ENCODE measurements at regions not wholly inside any gene's neighbourhood (a gene's known extent, or its start where the extent isn't known, plus 50 kb on each side); places are given as distances from the start of the nearest gene placed in this dataset.

- no peak for DNase-seq
Observed at GRCh38 chr6:55696501-55696900, 117.5 kb upstream of the HMGCLL1 start.

DNA sequence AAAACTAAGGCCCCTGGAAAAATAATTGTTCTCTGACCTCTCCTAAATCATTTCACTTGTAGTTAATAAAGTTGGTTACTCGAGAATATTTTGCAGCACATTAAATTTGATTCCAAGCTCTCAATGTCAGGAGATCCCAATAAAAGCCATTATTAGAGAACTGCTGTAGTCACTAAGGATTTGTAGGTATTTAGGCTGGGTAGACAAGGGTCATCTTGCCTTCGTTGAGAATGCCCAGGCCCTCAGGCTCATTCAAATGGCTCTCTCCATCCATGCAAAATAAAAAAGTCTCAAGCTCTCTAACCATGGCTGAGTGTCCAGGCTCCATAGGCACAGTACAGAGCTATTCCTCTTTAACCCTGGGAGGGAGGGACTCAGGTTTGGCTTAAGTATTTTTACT is 117.0 kb upstream of the HMGCLL1 start:
- no peak for DNase-seq

DNA sequence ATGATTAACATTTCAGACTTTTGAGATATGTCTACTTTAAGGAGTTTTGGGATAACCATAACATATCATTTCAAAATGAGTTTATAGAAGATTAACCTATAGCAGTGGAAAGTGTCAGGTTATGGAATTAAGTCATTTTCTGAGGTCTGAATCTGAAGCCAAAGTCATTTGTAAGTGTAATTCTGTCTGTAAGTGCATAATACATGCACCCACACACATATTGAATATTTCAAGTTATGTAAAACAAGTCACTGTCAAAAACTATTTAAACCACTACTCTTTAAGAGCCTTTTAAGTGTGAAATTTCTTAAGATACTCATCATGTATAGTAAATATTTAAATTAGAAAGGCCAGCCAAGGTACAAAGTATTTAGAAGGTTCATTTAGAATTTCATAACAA is 115.8 kb upstream of the HMGCLL1 start:
- no peak for DNase-seq

GRCh38 chr6:55694148-55694547 is 115.2 kb upstream of the HMGCLL1 start:
- DNase-seq: no peak

DNA sequence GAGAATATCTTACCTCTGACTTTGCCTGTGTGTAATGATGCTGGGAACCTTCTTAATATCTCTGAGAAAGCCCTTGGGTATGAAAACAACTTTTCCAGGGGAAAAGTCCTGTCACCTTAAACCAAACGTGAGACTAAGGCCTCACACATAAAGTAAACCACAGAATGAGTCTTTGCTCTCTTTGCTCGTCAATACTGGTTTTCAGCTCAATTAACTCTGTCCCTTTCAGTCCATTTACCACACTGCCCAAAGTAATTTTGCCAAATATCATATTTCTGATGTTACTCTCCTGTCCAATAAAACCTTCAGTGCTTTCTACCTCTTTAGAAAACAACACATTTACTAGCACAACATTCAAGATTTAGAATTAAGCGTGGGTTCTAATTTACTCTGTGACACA is 100.5 kb upstream of the HMGCLL1 start:
- no peak for DNase-seq

DNA sequence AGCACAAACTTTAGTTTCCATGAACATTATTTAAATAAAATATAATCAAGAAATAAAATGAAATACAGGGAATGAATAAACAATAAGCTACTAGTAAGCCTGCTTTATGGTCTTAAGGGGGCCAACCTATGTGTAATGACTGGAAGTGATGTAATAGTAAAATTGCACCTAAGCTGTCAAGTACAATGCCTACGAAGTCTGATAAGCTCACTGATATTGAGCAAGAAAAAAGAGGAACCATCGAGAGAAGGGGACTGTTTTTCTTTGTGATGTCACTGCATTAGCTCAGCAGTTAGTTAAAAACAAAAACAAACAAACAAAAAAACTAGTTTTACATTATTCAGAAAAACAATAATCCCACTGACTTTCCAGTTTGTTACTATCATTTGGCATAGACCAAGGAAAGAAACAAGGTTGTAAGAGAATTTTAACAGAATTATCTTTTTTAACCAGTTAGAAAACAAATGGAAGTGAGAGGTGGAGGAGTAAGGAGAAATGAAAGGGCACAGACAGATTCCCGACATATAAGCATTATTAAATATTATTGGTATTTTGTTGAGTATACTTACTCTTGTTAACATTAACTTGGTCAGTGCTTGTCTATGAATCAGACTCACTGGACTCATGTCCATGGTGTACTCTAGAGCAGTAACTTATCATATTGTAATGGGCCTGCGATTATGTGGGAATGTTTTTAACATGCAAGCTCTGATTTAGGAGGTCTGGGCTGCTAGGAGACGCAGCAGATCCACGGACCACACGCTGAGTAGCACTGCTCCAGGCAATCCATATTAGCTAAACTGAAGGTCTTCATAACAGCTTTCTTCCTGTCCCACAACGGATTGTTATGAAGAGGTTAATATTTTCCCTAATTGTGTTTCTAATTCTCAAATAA is 99.6 kb upstream of the HMGCLL1 start:
- no peak for DNase-seq

GRCh38 chr6:55676736-55677135 is 97.7 kb upstream of the HMGCLL1 start:
- no peak for DNase-seq

DNA sequence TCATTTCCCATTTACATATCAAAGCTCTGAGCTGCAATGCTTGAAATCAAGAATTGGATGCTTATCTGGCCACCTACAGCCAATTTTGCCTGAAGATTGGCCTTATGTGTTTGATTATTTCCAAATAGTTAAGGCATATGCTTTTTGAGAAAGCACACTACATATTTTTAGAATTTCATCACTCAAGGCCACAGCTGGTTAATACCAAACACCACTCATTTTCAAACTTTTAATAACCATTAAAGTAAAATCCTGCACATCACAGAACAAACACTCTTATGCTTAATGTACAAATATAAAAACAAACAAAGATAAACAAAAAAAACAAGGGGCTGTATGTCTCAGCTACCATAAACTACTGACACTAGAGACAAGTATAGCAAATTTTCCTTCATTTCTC is 96.9 kb upstream of the HMGCLL1 start:
- DNase-seq: no peak

GRCh38 chr6:55674672-55675071 is 95.7 kb upstream of the HMGCLL1 start:
- no peak for DNase-seq

GRCh38 chr6:55670850-55671413 is 91.9 kb upstream of the HMGCLL1 start:
- DNase-seq: no peak

GRCh38 chr6:55669028-55669427 is 90.0 kb upstream of the HMGCLL1 start:
- no peak for DNase-seq

GRCh38 chr6:55668591-55668990 is 89.6 kb upstream of the HMGCLL1 start:
- DNase-seq: no peak

- no peak for DNase-seq
Observed at GRCh38 chr6:55667341-55667740, 88.3 kb upstream of the HMGCLL1 start.

- DNase-seq: no peak
Observed at GRCh38 chr6:55666606-55667225, 87.7 kb upstream of the HMGCLL1 start.

DNA sequence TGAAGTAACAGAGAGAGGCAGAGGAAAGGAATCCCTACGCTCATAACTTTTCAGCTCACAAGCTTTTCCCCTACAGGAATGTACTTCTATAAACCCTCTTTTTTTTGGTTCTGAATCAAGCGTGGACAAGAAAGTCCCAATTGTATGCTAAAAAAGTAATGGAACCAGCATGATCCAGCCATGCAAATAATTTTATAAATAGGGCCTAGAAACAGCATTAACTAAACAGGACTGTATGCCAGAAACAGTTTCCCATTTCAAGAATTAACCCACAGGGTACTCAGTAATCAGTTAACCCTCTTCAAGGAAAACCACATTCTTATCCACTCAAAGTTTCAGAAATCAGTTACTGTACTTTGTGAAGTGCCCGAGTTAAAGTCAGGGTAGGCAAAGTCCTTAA is 87.0 kb upstream of the HMGCLL1 start:
- DNase-seq: no peak

GRCh38 chr6:55664591-55665587 is 85.9 kb upstream of the HMGCLL1 start:
- no peak for DNase-seq

DNA sequence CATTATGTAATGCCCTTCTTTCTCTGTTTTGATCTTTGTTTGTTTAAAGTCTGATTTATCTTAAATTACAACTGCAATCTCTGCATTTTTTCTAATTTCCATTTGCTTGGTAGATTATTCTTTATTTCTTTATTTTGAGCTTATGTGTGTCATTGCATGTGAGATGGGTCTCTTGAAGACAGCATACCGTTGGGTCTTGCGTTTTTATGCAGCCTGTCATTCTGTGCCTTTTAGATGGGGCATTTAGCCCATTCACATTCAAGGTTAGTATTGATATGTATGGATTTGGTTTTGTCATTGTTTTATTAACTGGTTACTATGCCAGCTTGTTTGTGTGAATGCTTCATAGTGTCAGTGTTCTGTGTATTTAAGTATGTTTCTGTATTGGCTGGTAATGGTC is 84.9 kb upstream of the HMGCLL1 start:
- no peak for DNase-seq

- no peak for DNase-seq
Observed at GRCh38 chr6:55659304-55659703, 80.3 kb upstream of the HMGCLL1 start.

DNA sequence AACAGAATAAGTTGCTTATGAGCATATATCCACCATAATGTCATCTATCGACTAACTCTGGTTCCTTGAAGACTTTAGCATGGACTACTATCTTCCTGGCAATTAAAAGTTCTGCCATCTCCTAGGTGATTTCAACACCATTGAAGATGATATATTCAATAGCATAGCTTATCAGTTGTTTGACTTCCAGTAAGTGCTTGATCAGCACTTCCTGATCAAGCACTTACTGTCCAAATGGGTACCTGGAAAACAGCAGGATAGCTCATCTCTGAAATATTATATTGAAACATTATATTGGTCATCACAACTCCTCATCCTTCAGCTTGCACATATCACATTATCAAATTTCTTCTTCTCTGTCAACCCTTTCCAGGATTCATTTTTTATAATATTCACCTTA is 75.5 kb upstream of the HMGCLL1 start:
- DNase-seq: no peak

- no peak for DNase-seq
Observed at GRCh38 chr6:55652429-55652828, 73.4 kb upstream of the HMGCLL1 start.

DNA sequence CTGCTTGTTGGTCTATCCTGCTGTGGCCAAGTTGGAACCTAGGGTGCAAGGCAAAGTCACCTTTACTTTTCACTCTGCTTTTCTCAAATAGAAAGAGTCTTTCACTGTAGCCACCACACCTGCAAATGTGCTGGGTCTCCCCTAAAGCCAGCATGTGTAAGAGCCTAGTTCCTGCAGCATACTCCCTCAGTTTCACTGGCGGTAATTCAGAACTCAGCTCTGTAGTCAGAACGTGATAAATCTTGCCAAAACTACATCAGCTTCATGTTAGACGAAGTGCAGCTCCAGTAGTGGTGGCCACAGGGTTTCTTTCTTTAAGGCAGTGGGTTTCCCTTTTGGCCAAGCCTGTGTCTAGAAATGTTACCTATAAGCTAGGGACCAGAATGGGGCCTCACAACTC is 72.0 kb upstream of the HMGCLL1 start:
- no peak for DNase-seq

- peak; percentile 52 for DNase-seq
Observed at GRCh38 chr6:55643861-55644260, 64.9 kb upstream of the HMGCLL1 start.

DNA sequence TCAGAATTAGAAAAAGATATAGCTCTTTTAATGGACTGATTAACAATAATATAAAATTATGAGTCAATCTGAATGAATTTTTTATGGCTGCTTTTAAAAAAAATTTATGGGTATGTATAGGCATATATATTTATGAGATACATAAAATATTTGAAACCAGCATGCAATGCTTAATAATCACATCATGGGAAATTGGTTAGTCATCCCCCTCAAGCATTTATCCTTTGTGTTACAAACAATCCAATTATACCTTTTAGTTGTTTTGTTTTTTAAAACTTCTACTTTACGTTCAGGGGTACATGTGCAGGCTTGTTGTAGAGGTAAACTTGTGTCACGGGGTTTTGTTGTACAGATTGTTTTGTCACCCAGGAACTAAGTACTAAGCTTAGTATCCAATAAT is 63.4 kb upstream of the HMGCLL1 start:
- DNase-seq: no peak
